ENCODE measurements at regions not wholly inside any gene's neighbourhood (a gene's known extent, or its start where the extent isn't known, plus 50 kb on each side); places are given as distances from the start of the nearest gene placed in this dataset.

DNA sequence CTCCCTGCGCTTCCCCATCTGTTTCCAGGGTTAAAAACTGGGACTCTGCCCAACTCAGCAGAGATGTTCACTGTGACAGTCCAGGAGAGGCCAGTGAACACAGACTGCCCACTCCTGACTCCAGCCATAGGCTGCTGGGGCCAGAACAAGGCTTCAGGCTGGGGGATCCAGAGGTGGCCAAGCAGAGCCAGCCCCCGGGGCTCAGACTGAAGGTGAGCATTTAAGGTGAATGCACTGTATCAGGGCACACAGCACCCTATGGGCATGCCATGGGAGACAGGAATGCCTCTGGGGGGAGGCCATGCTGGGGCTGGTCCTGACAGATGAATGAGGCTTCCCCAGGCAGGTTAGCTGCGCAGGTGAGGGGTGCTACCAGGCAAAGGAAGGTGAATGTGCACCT, 96.4 kb downstream of the TUBA3C start:
- TF ChIP-seq ZEB2 (tag by site-specific recombination; IDR thresholded peaks at IDR 0.05): no peak
- no peak for TF ChIP-seq ZNF843 (tag by site-specific recombination; IDR thresholded peaks at IDR 0.05)
- no peak for TF ChIP-seq ZNF654 (tag by site-specific recombination; IDR thresholded peaks at IDR 0.05; ENCODE audit: low read depth)
- TF ChIP-seq, protein P1, sequence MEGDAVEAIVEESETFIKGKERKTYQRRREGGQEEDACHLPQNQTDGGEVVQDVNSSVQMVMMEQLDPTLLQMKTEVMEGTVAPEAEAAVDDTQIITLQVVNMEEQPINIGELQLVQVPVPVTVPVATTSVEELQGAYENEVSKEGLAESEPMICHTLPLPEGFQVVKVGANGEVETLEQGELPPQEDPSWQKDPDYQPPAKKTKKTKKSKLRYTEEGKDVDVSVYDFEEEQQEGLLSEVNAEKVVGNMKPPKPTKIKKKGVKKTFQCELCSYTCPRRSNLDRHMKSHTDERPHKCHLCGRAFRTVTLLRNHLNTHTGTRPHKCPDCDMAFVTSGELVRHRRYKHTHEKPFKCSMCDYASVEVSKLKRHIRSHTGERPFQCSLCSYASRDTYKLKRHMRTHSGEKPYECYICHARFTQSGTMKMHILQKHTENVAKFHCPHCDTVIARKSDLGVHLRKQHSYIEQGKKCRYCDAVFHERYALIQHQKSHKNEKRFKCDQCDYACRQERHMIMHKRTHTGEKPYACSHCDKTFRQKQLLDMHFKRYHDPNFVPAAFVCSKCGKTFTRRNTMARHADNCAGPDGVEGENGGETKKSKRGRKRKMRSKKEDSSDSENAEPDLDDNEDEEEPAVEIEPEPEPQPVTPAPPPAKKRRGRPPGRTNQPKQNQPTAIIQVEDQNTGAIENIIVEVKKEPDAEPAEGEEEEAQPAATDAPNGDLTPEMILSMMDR (tag by site-specific recombination; IDR thresholded peaks at IDR 0.05): no peak
- TF ChIP-seq, protein P2, sequence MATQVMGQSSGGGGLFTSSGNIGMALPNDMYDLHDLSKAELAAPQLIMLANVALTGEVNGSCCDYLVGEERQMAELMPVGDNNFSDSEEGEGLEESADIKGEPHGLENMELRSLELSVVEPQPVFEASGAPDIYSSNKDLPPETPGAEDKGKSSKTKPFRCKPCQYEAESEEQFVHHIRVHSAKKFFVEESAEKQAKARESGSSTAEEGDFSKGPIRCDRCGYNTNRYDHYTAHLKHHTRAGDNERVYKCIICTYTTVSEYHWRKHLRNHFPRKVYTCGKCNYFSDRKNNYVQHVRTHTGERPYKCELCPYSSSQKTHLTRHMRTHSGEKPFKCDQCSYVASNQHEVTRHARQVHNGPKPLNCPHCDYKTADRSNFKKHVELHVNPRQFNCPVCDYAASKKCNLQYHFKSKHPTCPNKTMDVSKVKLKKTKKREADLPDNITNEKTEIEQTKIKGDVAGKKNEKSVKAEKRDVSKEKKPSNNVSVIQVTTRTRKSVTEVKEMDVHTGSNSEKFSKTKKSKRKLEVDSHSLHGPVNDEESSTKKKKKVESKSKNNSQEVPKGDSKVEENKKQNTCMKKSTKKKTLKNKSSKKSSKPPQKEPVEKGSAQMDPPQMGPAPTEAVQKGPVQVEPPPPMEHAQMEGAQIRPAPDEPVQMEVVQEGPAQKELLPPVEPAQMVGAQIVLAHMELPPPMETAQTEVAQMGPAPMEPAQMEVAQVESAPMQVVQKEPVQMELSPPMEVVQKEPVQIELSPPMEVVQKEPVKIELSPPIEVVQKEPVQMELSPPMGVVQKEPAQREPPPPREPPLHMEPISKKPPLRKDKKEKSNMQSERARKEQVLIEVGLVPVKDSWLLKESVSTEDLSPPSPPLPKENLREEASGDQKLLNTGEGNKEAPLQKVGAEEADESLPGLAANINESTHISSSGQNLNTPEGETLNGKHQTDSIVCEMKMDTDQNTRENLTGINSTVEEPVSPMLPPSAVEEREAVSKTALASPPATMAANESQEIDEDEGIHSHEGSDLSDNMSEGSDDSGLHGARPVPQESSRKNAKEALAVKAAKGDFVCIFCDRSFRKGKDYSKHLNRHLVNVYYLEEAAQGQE (tag by site-specific recombination; IDR thresholded peaks at IDR 0.05): no peak
- TF ChIP-seq ZNF146 (tag by site-specific recombination; IDR thresholded peaks at IDR 0.05): no peak
- TF ChIP-seq ZNF777 (tag by site-specific recombination; IDR thresholded peaks at IDR 0.05; ENCODE audit: borderline replicate concordance): no peak
- no peak for TF ChIP-seq ZNF138 (tag by site-specific recombination; IDR thresholded peaks at IDR 0.05; ENCODE audit: borderline replicate concordance)
- TF ChIP-seq, protein P3, sequence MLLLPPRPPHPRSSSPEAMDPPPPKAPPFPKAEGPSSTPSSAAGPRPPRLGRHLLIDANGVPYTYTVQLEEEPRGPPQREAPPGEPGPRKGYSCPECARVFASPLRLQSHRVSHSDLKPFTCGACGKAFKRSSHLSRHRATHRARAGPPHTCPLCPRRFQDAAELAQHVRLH (tag by site-specific recombination; IDR thresholded peaks at IDR 0.05): no peak
- TF ChIP-seq, protein P4, sequence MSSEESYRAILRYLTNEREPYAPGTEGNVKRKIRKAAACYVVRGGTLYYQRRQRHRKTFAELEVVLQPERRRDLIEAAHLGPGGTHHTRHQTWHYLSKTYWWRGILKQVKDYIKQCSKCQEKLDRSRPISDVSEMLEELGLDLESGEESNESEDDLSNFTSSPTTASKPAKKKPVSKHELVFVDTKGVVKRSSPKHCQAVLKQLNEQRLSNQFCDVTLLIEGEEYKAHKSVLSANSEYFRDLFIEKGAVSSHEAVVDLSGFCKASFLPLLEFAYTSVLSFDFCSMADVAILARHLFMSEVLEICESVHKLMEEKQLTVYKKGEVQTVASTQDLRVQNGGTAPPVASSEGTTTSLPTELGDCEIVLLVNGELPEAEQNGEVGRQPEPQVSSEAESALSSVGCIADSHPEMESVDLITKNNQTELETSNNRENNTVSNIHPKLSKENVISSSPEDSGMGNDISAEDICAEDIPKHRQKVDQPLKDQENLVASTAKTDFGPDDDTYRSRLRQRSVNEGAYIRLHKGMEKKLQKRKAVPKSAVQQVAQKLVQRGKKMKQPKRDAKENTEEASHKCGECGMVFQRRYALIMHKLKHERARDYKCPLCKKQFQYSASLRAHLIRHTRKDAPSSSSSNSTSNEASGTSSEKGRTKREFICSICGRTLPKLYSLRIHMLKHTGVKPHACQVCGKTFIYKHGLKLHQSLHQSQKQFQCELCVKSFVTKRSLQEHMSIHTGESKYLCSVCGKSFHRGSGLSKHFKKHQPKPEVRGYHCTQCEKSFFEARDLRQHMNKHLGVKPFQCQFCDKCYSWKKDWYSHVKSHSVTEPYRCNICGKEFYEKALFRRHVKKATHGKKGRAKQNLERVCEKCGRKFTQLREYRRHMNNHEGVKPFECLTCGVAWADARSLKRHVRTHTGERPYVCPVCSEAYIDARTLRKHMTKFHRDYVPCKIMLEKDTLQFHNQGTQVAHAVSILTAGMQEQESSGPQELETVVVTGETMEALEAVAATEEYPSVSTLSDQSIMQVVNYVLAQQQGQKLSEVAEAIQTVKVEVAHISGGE (tag by site-specific recombination; conservative IDR thresholded peaks at IDR 0.05; ENCODE audit: low read depth): no peak
- TF ChIP-seq YY1 (tag by site-specific recombination; IDR thresholded peaks at IDR 0.05): no peak
- no peak for TF ChIP-seq ZNF792 (tag by site-specific recombination; IDR thresholded peaks at IDR 0.05)
- TF ChIP-seq, protein P5, sequence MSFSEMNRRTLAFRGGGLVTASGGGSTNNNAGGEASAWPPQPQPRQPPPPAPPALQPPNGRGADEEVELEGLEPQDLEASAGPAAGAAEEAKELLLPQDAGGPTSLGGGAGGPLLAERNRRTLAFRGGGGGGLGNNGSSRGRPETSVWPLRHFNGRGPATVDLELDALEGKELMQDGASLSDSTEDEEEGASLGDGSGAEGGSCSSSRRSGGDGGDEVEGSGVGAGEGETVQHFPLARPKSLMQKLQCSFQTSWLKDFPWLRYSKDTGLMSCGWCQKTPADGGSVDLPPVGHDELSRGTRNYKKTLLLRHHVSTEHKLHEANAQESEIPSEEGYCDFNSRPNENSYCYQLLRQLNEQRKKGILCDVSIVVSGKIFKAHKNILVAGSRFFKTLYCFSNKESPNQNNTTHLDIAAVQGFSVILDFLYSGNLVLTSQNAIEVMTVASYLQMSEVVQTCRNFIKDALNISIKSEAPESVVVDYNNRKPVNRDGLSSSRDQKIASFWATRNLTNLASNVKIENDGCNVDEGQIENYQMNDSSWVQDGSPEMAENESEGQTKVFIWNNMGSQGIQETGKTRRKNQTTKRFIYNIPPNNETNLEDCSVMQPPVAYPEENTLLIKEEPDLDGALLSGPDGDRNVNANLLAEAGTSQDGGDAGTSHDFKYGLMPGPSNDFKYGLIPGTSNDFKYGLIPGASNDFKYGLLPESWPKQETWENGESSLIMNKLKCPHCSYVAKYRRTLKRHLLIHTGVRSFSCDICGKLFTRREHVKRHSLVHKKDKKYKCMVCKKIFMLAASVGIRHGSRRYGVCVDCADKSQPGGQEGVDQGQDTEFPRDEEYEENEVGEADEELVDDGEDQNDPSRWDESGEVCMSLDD (tag by site-specific recombination; IDR thresholded peaks at IDR 0.05): no peak
- TF ChIP-seq HOXA7 (CRISPR knock-in tag; IDR thresholded peaks at IDR 0.05; ENCODE audit: borderline replicate concordance): no peak

Data from HEK293 (cell line).